Keratinocyte (primary cell): ENCODE measurements at regions not wholly inside any gene's neighbourhood (a gene's known extent, or its start where the extent isn't known, plus 50 kb on each side); places are given as distances from the start of the nearest gene placed in this dataset.

Source experiments
- DNase-seq: peaks from one replicate; pipeline ENCODE4 v3.0.0-alpha.2; 2011; ENCODE audit warnings: low read depth, missing footprints, low spot score
- FAIRE-seq: peaks from 2 replicates; lab custom pipeline; 2011; peaks lifted over from hg19 to GRCh38; lab: Jason Lieb, UNC
- H2AFZ ChIP-seq: 2 replicates; pipeline ENCODE4 v1.6.0; 2012; ENCODE audit warnings: low read length, control low read depth, inconsistent platforms; ENCODE audit not compliant: control insufficient read depth
- H3K27ac ChIP-seq: 2 replicates; pipeline ENCODE4 v1.5.1; 2011; ENCODE audit warnings: low read length; ENCODE audit not compliant: control insufficient read depth, insufficient read depth
- H3K27me3 ChIP-seq: 3 replicates; pipeline ENCODE4 v1.6.0; 2011; ENCODE audit warnings: low read length; ENCODE audit not compliant: control insufficient read depth, insufficient read depth; ENCODE audit errors: extremely low read depth
- H3K36me3 ChIP-seq, 2 experiments: 2 replicates in 1 of 2; 3 replicates in 1 of 2; pipeline ENCODE4 v1.5.1; 2011; ENCODE audit warnings: low read length in 2 of 2, mild to moderate bottlenecking in 1 of 2; ENCODE audit not compliant: control insufficient read depth in 2 of 2, insufficient read depth in 2 of 2; ENCODE audit errors: extremely low read depth in 1 of 2
- H3K4me1 ChIP-seq: 3 replicates; pipeline ENCODE4 v1.5.1; 2011; ENCODE audit warnings: low read length; ENCODE audit not compliant: control insufficient read depth, insufficient read depth; ENCODE audit errors: extremely low read depth
- H3K4me2 ChIP-seq: 3 replicates; pipeline ENCODE4 v1.6.0; 2011; ENCODE audit warnings: low read depth, low read length; ENCODE audit not compliant: control insufficient read depth, insufficient read depth; ENCODE audit errors: extremely low read depth
- H3K4me3 ChIP-seq, 3 experiments: fragments of 200-600 bp in 1 of 3; sonication (generic) in 1 of 3; 2 replicates in 2 of 3; 3 replicates in 1 of 3; pipeline ENCODE4 v1.5.1; 2011 to 2016; ENCODE audit warnings: low read length in 3 of 3, mild to moderate bottlenecking in 3 of 3, control low read depth in 2 of 3, inconsistent platforms in 1 of 3, low read depth in 1 of 3, mixed read lengths in 1 of 3, mixed run types in 1 of 3, moderate library complexity in 1 of 3; ENCODE audit not compliant: control insufficient read depth in 2 of 3, insufficient read depth in 2 of 3; ENCODE audit errors: extremely low read depth in 1 of 3
- H3K79me2 ChIP-seq: 2 replicates; pipeline ENCODE4 v1.6.0; 2012; ENCODE audit warnings: low read length; ENCODE audit not compliant: control insufficient read depth, insufficient read depth
- H3K9ac ChIP-seq: 3 replicates; pipeline ENCODE4 v1.6.0; 2011; ENCODE audit warnings: low read length; ENCODE audit not compliant: control insufficient read depth, insufficient read depth; ENCODE audit errors: extremely low read depth
- H3K9me1 ChIP-seq: 3 replicates; pipeline ENCODE4 v1.6.0; 2011; ENCODE audit warnings: low read length; ENCODE audit not compliant: control insufficient read depth, insufficient read depth; ENCODE audit errors: extremely low read depth
- H3K9me3 ChIP-seq: 2 replicates; pipeline ENCODE4 v1.5.1; 2012; ENCODE audit warnings: low read depth, low read length; ENCODE audit not compliant: control insufficient read depth
- H4K20me1 ChIP-seq: 3 replicates; pipeline ENCODE4 v1.6.0; 2011; ENCODE audit warnings: low read length; ENCODE audit not compliant: control insufficient read depth, insufficient read depth; ENCODE audit errors: extremely low read depth
- EZH2 ChIP-seq: IDR thresholded peaks from one replicate; pipeline ENCODE4 v1.6.1; 2012; ENCODE audit warnings: inconsistent platforms, mild to moderate bottlenecking, low read length, moderate library complexity
- dilution Hi-C: fragments of 300-500 bp; cut with MboI; formaldehyde crosslinking; loops from one replicate; pipeline ENCODE4 v1.7.0; 2020; ENCODE audit warnings: low sequenced_read_pairs; ENCODE audit not compliant: extremely low pct_ligation_motif_present
- TF ChIP-seq, protein P1 (sequence below), 3 experiments: IDR thresholded peaks in 1 of 3; conservative IDR thresholded peaks in 1 of 3; optimal IDR thresholded peaks in 1 of 3; 2 replicates in 2 of 3; 3 replicates in 1 of 3; pipeline versions ENCODE3 to v1.5.1; 2011; ENCODE audit warnings: low read length in 3 of 3, mild to moderate bottlenecking in 3 of 3, moderate library complexity in 2 of 3, control low read depth in 1 of 3, inconsistent platforms in 1 of 3; ENCODE audit not compliant: insufficient read depth in 2 of 3; ENCODE audit errors: extremely low read depth in 1 of 3

- no peak overlapping the region for H3K4me3 ChIP-seq
Observed at GRCh38 chr4:117157360-117157759, 72.0 kb upstream of the TRAM1L1 start.

GRCh38 chr4:117162976-117163375 lies 77.6 kb upstream of the TRAM1L1 start:
- Histone ChIP-seq H3K36me3 (no peaks in the 10 kb centered on the region), H3K27ac (no peak overlapping the region), H3K9me1 (no peaks in the 10 kb centered on the region), H4K20me1 (no peaks in the 10 kb centered on the region), H3K9me3 (no peaks in the 10 kb centered on the region), H2AFZ (no peak overlapping the region), H3K79me2 (no peaks in the 10 kb centered on the region), H3K27me3 (no peaks in the 10 kb centered on the region), H3K9ac (no peak overlapping the region), H3K4me3 (no peak overlapping the region), H3K4me2 (no peak overlapping the region), H3K4me1 (no peaks in the 10 kb centered on the region)
- no peak for DNase-seq
- TF ChIP-seq EZH2 = no peak
- TF ChIP-seq, protein P1, sequence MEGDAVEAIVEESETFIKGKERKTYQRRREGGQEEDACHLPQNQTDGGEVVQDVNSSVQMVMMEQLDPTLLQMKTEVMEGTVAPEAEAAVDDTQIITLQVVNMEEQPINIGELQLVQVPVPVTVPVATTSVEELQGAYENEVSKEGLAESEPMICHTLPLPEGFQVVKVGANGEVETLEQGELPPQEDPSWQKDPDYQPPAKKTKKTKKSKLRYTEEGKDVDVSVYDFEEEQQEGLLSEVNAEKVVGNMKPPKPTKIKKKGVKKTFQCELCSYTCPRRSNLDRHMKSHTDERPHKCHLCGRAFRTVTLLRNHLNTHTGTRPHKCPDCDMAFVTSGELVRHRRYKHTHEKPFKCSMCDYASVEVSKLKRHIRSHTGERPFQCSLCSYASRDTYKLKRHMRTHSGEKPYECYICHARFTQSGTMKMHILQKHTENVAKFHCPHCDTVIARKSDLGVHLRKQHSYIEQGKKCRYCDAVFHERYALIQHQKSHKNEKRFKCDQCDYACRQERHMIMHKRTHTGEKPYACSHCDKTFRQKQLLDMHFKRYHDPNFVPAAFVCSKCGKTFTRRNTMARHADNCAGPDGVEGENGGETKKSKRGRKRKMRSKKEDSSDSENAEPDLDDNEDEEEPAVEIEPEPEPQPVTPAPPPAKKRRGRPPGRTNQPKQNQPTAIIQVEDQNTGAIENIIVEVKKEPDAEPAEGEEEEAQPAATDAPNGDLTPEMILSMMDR (optimal IDR thresholded peaks at IDR 0.05 in 1 of 3, IDR thresholded peaks at IDR 0.05 in 1 of 3, conservative IDR thresholded peaks at IDR 0.05 in 1 of 3; ENCODE audit: extremely low read depth in 1 of 3, insufficient read depth in 2 of 3, low read length in 3 of 3) = no peak
- dilution Hi-C loops = no loop called here
- FAIRE-seq = no peak

More at GRCh38 chr4:117157360-117157759, 72.0 kb upstream of the TRAM1L1 start:
- dilution Hi-C loops = no loop called here
- H3K9me3 ChIP-seq = no peaks in the 10 kb centered on the region
- no peak overlapping the region for H2AFZ ChIP-seq
- H3K4me1 ChIP-seq = no peaks in the 10 kb centered on the region
- no peak overlapping the region for H3K9ac ChIP-seq
- no peak for DNase-seq
- H3K9me1 ChIP-seq = no peaks in the 10 kb centered on the region
- H3K4me2 ChIP-seq = no peak overlapping the region
- H3K27me3 ChIP-seq = no peaks in the 10 kb centered on the region
- H3K79me2 ChIP-seq = no peaks in the 10 kb centered on the region
- no peaks in the 10 kb centered on the region for H3K36me3 ChIP-seq
- H3K27ac ChIP-seq = no peak overlapping the region
- no peak for FAIRE-seq
- H4K20me1 ChIP-seq = no peaks in the 10 kb centered on the region
- TF ChIP-seq, protein P1 (optimal IDR thresholded peaks at IDR 0.05 in 1 of 3, IDR thresholded peaks at IDR 0.05 in 1 of 3, conservative IDR thresholded peaks at IDR 0.05 in 1 of 3; ENCODE audit: extremely low read depth in 1 of 3, insufficient read depth in 2 of 3, low read length in 3 of 3) = no peak
- TF ChIP-seq EZH2 = no peak
